ENCODE measurements at regions not wholly inside any gene's neighbourhood (a gene's known extent, or its start where the extent isn't known, plus 50 kb on each side); places are given as distances from the start of the nearest gene placed in this dataset.

- H3K27me3 ChIP-seq (ENCODE audit: insufficient read depth, low read length, poor library complexity, severe bottlenecking): no peaks in the 10 kb centered on the region
- H3F3A ChIP-seq (ENCODE audit: low read depth): no peaks in the 10 kb centered on the region
- no peaks in the 10 kb centered on the region for H3K36me3 ChIP-seq (ENCODE audit: insufficient read depth, low read length)
- no peaks in the 10 kb centered on the region for H3K9me3 ChIP-seq (ENCODE audit: insufficient read depth, low read depth, low read length)
- no peak overlapping the region for H2AFZ ChIP-seq (ENCODE audit: low read length)
- H3K79me2 ChIP-seq (ENCODE audit: insufficient read depth, low read length): no peaks in the 10 kb centered on the region
- no peak overlapping the region for H3K4me2 ChIP-seq (ENCODE audit: low read depth, low read length, poor library complexity, severe bottlenecking)
- TF ChIP-seq EZH2phosphoT487 (IDR thresholded peaks at IDR 0.05; ENCODE audit: borderline replicate concordance): no peak
- no peak for TF ChIP-seq CTCF (conservative IDR thresholded peaks at IDR 0.05; ENCODE audit: low read length)
- no peaks in the 10 kb centered on the region for H4K20me1 ChIP-seq (ENCODE audit: insufficient read depth, low read length, poor library complexity, severe bottlenecking)
- no peaks in the 10 kb centered on the region for H3K9me2 ChIP-seq (replicated peaks; ENCODE audit: low read depth, low read length)
- no peak overlapping the region for H3K4me3 ChIP-seq (ENCODE audit: low read length, poor library complexity, severe bottlenecking)
- no peak overlapping the region for H3K9ac ChIP-seq (ENCODE audit: low read depth, low read length, poor library complexity, severe bottlenecking)
- H3K4me1 ChIP-seq (ENCODE audit: insufficient read depth, low read length, poor library complexity, severe bottlenecking): no peaks in the 10 kb centered on the region
These were observed 62.5 kb upstream of the PDX1 start for GRCh38 chr13:27857282-27857681.

GRCh38 chr13:27858046-27858445 lies 61.8 kb upstream of the PDX1 start:
- no peak overlapping the region for H3K4me3 ChIP-seq (ENCODE audit: low read length, poor library complexity, severe bottlenecking)
- H3K79me2 ChIP-seq (ENCODE audit: insufficient read depth, low read length): no peaks in the 10 kb centered on the region
- H3K36me3 ChIP-seq (ENCODE audit: insufficient read depth, low read length): no peaks in the 10 kb centered on the region
- H3K9me3 ChIP-seq (ENCODE audit: insufficient read depth, low read depth, low read length): no peaks in the 10 kb centered on the region
- H3F3A ChIP-seq (ENCODE audit: low read depth): no peaks in the 10 kb centered on the region
- H3K9ac ChIP-seq (ENCODE audit: low read depth, low read length, poor library complexity, severe bottlenecking): no peak overlapping the region
- TF ChIP-seq CTCF (conservative IDR thresholded peaks at IDR 0.05; ENCODE audit: low read length) (no peak), EZH2phosphoT487 (IDR thresholded peaks at IDR 0.05; ENCODE audit: borderline replicate concordance) (no peak)
- H3K9me2 ChIP-seq (replicated peaks; ENCODE audit: low read depth, low read length): no peaks in the 10 kb centered on the region
- no peaks in the 10 kb centered on the region for H3K4me1 ChIP-seq (ENCODE audit: insufficient read depth, low read length, poor library complexity, severe bottlenecking)
- no peak overlapping the region for H3K4me2 ChIP-seq (ENCODE audit: low read depth, low read length, poor library complexity, severe bottlenecking)
- no peak overlapping the region for H2AFZ ChIP-seq (ENCODE audit: low read length)
- H4K20me1 ChIP-seq (ENCODE audit: insufficient read depth, low read length, poor library complexity, severe bottlenecking): no peaks in the 10 kb centered on the region
- no peaks in the 10 kb centered on the region for H3K27me3 ChIP-seq (ENCODE audit: insufficient read depth, low read length, poor library complexity, severe bottlenecking)

- H4K20me1 ChIP-seq (ENCODE audit: insufficient read depth, low read length, poor library complexity, severe bottlenecking): no peaks in the 10 kb centered on the region
- TF ChIP-seq EZH2phosphoT487 (IDR thresholded peaks at IDR 0.05; ENCODE audit: borderline replicate concordance) (no peak), CTCF (conservative IDR thresholded peaks at IDR 0.05; ENCODE audit: low read length) (no peak)
- H3K36me3 ChIP-seq (ENCODE audit: insufficient read depth, low read length): no peaks in the 10 kb centered on the region
- H3K9ac ChIP-seq (ENCODE audit: low read depth, low read length, poor library complexity, severe bottlenecking): no peak overlapping the region
- H3K4me2 ChIP-seq (ENCODE audit: low read depth, low read length, poor library complexity, severe bottlenecking): no peak overlapping the region
- no peaks in the 10 kb centered on the region for H3K4me1 ChIP-seq (ENCODE audit: insufficient read depth, low read length, poor library complexity, severe bottlenecking)
- H3K9me2 ChIP-seq (replicated peaks; ENCODE audit: low read depth, low read length): no peaks in the 10 kb centered on the region
- no peaks in the 10 kb centered on the region for H3K27me3 ChIP-seq (ENCODE audit: insufficient read depth, low read length, poor library complexity, severe bottlenecking)
- H3K79me2 ChIP-seq (ENCODE audit: insufficient read depth, low read length): no peaks in the 10 kb centered on the region
- H3F3A ChIP-seq (ENCODE audit: low read depth): no peaks in the 10 kb centered on the region
- no peak overlapping the region for H2AFZ ChIP-seq (ENCODE audit: low read length)
- no peak overlapping the region for H3K4me3 ChIP-seq (ENCODE audit: low read length, poor library complexity, severe bottlenecking)
- no peaks in the 10 kb centered on the region for H3K9me3 ChIP-seq (ENCODE audit: insufficient read depth, low read depth, low read length)
These were observed 59.1 kb upstream of the PDX1 start for GRCh38 chr13:27860743-27861142.

Measured in Loucy (cell line).